WERI-Rb-1 (cell line): ENCODE measurements at regions not wholly inside any gene's neighbourhood (a gene's known extent, or its start where the extent isn't known, plus 50 kb on each side); places are given as distances from the start of the nearest gene placed in this dataset.

Source experiments
- DNase-seq: peaks from one replicate; pipeline ENCODE4 v3.0.0-alpha.2; 2020
- H3K27ac ChIP-seq: fragments of 250-450 bp; sonication (Bioruptor Pico); 2 replicates; pipeline ENCODE4 v1.5.1; 2020; ENCODE audit warnings: mild to moderate bottlenecking, moderate library complexity
- H3K27me3 ChIP-seq: fragments of 250-450 bp; sonication (Bioruptor Pico); 2 replicates; pipeline ENCODE4 v1.5.1; 2021; ENCODE audit warnings: mild to moderate bottlenecking, low read depth, moderate library complexity; ENCODE audit not compliant: insufficient read depth, severe bottlenecking
- H3K36me3 ChIP-seq: fragments of 250-450 bp; sonication (Bioruptor Pico); 2 replicates; pipeline ENCODE4 v1.5.1; 2020; ENCODE audit warnings: mild to moderate bottlenecking, moderate library complexity
- H3K4me3 ChIP-seq: 2 replicates; pipeline ENCODE4 v1.5.1; 2011; ENCODE audit warnings: low read depth, mild to moderate bottlenecking, control low read depth, low read length
- H3K9me3 ChIP-seq: fragments of 250-450 bp; sonication (Bioruptor Pico); 2 replicates; pipeline ENCODE4 v1.5.1; 2021; ENCODE audit warnings: mild to moderate bottlenecking, moderate library complexity; ENCODE audit not compliant: severe bottlenecking
- CTCF ChIP-seq: IDR thresholded peaks from 2 replicates; pipeline ENCODE4 v1.5.1; 2011; ENCODE audit warnings: low read depth, mild to moderate bottlenecking, control low read depth, inconsistent platforms, low read length

- H3K4me3 ChIP-seq = no peak overlapping the region
- TF ChIP-seq CTCF = no peak
- no peaks in the 10 kb centered on the region for H3K36me3 ChIP-seq
- peaks cover 79% of the 10 kb centered on the region for H3K27me3 ChIP-seq
- no peak for DNase-seq
- no peaks in the 10 kb centered on the region for H3K9me3 ChIP-seq
- no peak overlapping the region for H3K27ac ChIP-seq
Measured at GRCh38 chrX:110987292-110987691, 108.7 kb upstream of the PAK3 start.

- no peak for TF ChIP-seq CTCF
- H3K4me3 ChIP-seq = no peak overlapping the region
- H3K9me3 ChIP-seq = no peaks in the 10 kb centered on the region
- H3K27me3 ChIP-seq = peaks cover 74% of the 10 kb centered on the region
- no peak for DNase-seq
- H3K36me3 ChIP-seq = no peaks in the 10 kb centered on the region
- H3K27ac ChIP-seq = no peak overlapping the region
Measured at GRCh38 chrX:110985470-110985869, 110.5 kb upstream of the PAK3 start.

GRCh38 chrX:110983024-110983423 is 113.0 kb upstream of the PAK3 start:
- Histone ChIP-seq H3K4me3 (no peak overlapping the region), H3K27ac (no peak overlapping the region), H3K36me3 (no peaks in the 10 kb centered on the region), H3K27me3 (peaks cover 71% of the 10 kb centered on the region), H3K9me3 (no peaks in the 10 kb centered on the region)
- no peak for DNase-seq
- no peak for TF ChIP-seq CTCF

GRCh38 chrX:110966839-110967238 is 129.2 kb upstream of the PAK3 start:
- no peak for TF ChIP-seq CTCF
- Histone ChIP-seq H3K27ac (no peak overlapping the region), H3K27me3 (peaks cover 64% of the 10 kb centered on the region), H3K9me3 (no peaks in the 10 kb centered on the region), H3K36me3 (no peaks in the 10 kb centered on the region), H3K4me3 (no peak overlapping the region)
- no peak for DNase-seq

- Histone ChIP-seq H3K36me3 (no peaks in the 10 kb centered on the region), H3K4me3 (no peak overlapping the region), H3K27me3 (peaks cover 62% of the 10 kb centered on the region), H3K9me3 (no peaks in the 10 kb centered on the region), H3K27ac (no peak overlapping the region)
- TF ChIP-seq CTCF = no peak
- no peak for DNase-seq
Measured at GRCh38 chrX:110966091-110966454, 129.9 kb upstream of the PAK3 start.

- no peak for DNase-seq
- Histone ChIP-seq H3K4me3 (no peak overlapping the region), H3K27me3 (peaks cover 62% of the 10 kb centered on the region), H3K27ac (no peak overlapping the region), H3K36me3 (no peaks in the 10 kb centered on the region), H3K9me3 (no peaks in the 10 kb centered on the region)
- TF ChIP-seq CTCF = no peak
Measured at GRCh38 chrX:110965409-110966090, 130.4 kb upstream of the PAK3 start.
